H1 (cell line): ENCODE measurements at regions not wholly inside any gene's neighbourhood (a gene's known extent, or its start where the extent isn't known, plus 50 kb on each side); places are given as distances from the start of the nearest gene placed in this dataset.

Experiments used
- EP300 ChIP-seq, 2 experiments: IDR thresholded peaks; 1 replicate in 1 of 2; 2 replicates in 1 of 2; pipeline ENCODE4 v1.6.1; 2011 to 2012; ENCODE audit warnings: low read depth in 2 of 2, low read length in 2 of 2, mild to moderate bottlenecking in 2 of 2, borderline replicate concordance in 1 of 2, inconsistent platforms in 1 of 2, moderate library complexity in 1 of 2
- SIRT6 ChIP-seq: IDR thresholded peaks from one replicate; pipeline ENCODE4 v1.7.1; 2012; ENCODE audit warnings: low read length, inconsistent platforms
- SP4 ChIP-seq: IDR thresholded peaks from 2 replicates; pipeline ENCODE4 v1.6.1; 2012; ENCODE audit warnings: low read length, inconsistent platforms
- SRF ChIP-seq: IDR thresholded peaks from 2 replicates; pipeline ENCODE4 v1.6.1; 2011; ENCODE audit warnings: mild to moderate bottlenecking, low read depth, low read length, moderate library complexity
- TAF1 ChIP-seq: IDR thresholded peaks from 2 replicates; pipeline ENCODE4 v1.6.1; 2011; ENCODE audit warnings: mild to moderate bottlenecking, low read depth, low read length
- ZNF274 ChIP-seq: IDR thresholded peaks from 2 replicates; pipeline ENCODE4 v1.7.0; 2012; ENCODE audit warnings: low read length, borderline replicate concordance; ENCODE audit errors: extremely low read depth

- TF ChIP-seq ZNF274 (no peak), EP300 (IDR thresholded peaks at IDR 0.05; ENCODE audit: borderline replicate concordance in 1 of 2, low read depth in 2 of 2, low read length in 2 of 2) (no peak), SP4 (no peak), TAF1 (no peak), SIRT6 (no peak), SRF (no peak)
Measured at GRCh38 chr10:29208845-29209244, 80.0 kb upstream of the LYZL1 start (continued).
